Right ventricle myocardium inferior (tissue), 1 donor: ENCODE measurements at regions not wholly inside any gene's neighbourhood (a gene's known extent, or its start where the extent isn't known, plus 50 kb on each side); places are given as distances from the start of the nearest gene placed in this dataset.
A peak's percentile ranks its signal among the peaks of the same experiment; 100 is the strongest.

Experiments used
- ATAC-seq: fragments of 200-7000 bp; cut with Tn5 transposase; one replicate; pipeline ENCODE4 v1.9.1; 2020; ENCODE audit warnings: mild to moderate bottlenecking, moderate library complexity
- DNase-seq: peaks from one replicate; pipeline ENCODE4 v3.0.0; 2021; ENCODE audit errors: missing footprints
- intact Hi-C: fragments of 100-400 bp; cut with DNase I; formaldehyde crosslinking; loops from one replicate; pipeline ENCODE4 v1.11.0; 2022
- donor health status: DM: no; HTN: yes; CAD: no; lungs with severe emphysema.

DNA sequence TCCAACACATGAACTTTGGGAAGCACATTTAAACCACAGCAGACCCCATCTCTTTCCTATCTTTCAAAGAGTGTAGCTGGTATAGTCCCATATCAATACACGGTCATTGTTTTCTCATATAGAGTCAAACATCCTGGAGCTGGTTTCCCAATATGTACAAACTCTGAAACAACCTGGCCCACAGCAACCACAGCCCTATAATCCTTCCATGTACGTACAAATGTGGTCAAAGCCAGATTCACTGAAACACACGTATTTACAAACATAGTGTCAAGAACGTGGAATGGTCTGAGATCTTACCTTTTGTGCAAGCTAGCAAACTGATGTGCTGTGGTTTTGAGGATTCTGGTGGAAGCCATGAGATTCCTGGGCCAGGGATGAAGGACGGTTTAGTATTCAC lies 97.3 kb downstream of the HS1BP3 start:
- intact Hi-C loops, result no loop called here
- no peak for ATAC-seq
- DNase-seq, result no peak

- intact Hi-C loops, result no loop called here
- DNase-seq, result no peak
- ATAC-seq, result no peak
Measured at GRCh38 chr2:20555954-20556353, 94.9 kb downstream of the HS1BP3 start.

DNA sequence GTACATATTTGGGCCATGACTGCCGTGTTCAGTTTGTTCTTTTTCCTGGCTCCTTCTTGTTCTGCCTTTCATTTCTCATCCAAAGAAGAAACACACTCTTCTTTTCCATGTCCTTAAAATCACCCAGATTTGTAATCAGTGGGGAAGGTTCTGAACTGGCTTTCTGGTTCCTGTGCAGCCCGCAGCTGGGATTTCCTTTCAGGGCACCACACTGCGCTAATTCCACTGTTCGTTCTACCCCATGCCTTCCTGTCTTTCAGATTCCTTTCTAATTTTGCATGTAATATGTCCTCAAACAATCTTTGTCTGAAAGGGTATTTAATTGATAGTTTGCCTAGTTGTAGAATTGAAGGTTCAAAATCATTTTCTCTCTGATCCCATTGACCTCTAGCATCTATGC lies 94.1 kb downstream of the HS1BP3 start:
- no peak for ATAC-seq
- intact Hi-C loops, result no loop called here
- DNase-seq, result no peak

DNA sequence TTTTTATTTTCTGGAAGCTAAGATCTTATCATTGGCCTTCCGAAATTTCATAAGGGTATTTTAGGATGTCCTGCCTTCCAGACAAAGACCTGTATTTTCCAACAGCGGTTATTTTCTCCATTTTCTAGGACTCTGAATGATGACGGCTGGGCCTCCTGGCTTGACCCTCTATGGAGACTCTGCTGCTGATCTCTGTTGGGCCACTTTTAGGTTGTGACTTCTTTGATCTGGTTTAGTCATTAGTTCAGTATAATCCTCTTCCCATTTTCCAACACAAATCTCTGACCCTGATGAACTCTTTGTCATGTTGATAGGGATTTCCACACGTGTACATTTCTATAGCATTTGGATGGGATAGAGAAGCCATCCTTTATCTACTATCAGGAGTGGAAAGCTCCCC lies 93.7 kb downstream of the HS1BP3 start:
- DNase-seq (no peak), ATAC-seq (no peak)
- intact Hi-C loops, result no loop called here

DNA sequence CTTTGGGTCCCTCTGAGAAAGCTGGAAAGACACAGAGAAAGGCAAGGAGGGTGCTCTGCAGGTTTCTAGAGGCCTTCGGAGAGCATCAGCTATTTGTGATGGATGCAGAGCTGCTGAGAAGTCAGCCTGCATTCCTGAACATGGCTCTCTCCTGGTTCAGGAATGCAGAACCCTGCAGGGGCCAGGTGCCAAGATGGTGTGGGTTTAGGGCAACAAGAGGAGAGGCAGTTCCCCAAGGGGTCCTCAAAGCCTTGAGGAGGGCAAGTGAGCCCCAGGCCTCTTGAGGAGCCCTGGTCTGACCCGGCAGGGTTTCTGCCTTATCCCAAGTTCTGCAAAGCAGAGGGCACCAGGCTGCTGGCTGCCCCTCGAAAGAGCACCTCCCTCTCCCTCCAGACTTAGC lies 93.3 kb downstream of the HS1BP3 start:
- ATAC-seq, result no peak
- no peak for DNase-seq
- intact Hi-C loops, result no loop called here

GRCh38 chr2:20558391-20559150 lies 92.3 kb downstream of the HS1BP3 start:
- no peak for ATAC-seq
- intact Hi-C loops, result no loop called here
- no peak for DNase-seq

GRCh38 chr2:20559277-20559676 lies 91.6 kb downstream of the HS1BP3 start:
- DNase-seq (no peak), ATAC-seq (no peak)
- intact Hi-C loops, result no loop called here

- intact Hi-C loops, result no loop called here
- DNase-seq (no peak), ATAC-seq (no peak)
Measured at GRCh38 chr2:20560011-20560410, 90.9 kb downstream of the HS1BP3 start.

DNA sequence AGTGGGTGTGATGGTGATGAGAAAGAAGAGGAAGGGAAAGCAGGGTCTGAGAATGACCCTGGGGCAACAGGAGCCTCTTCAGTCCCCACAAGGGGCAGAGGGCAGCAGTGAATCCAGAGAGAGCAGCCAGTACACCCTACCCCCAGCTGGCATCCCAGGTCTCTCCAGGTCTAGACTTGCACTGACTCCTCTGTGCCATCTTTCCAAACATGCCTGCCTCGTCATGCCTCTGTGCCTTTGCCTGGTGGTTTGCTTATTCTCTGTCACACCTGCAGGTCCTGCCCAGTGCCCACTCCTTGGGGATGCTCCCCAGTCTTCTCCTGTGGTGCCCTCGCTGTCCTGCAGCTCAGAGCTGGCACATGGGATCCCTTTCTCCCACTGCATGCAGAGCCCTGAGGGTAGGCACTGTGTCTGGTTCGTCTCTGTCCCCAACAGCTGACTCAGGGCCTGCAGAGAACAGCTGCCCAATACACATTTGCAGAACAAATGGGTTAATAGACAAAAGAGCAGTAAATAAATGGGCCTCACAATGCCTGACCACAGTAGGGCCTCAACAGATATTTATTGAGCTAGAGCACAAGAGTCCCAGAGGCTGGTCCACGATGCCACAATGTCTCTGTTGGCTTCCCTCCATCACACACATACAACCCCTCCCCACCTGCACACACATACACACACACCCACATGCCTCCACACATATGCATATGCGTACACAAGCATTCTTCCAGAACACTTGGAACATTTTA lies 89.8 kb downstream of the HS1BP3 start:
- intact Hi-C loops, result no loop called here
- no peak for DNase-seq
- no peak for ATAC-seq

DNA sequence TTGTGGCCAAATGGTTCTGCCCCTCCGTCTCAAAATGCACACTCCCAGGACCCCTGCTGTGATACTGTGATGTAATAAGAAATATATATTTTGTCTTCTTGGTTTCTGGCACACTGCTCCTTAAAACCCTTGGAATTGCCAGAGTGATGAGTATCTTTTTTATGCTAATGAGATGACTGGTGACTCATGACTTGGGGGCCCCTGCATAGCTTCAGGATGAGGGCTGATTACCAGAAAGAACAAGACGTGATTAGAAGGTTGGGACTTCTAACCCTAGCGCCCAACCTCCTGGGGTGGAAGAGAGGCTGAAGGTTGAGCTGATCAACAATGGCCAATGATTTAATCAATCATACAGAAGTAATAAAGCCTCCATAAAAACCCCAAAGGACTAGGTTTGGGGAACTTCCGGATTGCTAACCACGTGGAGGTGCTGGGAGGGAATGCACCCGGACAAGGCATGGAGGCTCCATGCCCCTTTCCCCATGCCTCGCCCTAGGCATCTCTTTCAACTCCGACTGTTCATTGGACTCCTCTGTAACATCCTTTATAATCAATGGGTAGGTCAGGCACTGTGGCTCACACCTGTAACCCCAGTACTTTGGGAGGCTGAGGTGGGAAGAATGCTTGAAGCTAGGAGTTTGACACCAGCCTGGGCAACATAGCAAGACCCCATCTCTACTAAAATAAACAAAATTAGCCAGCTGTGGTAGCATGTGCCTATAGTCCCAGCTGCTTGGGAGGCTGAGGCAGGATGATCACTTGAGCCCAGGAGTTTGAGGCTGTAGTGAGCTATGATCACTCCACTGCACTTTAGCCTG lies 89.1 kb downstream of the HS1BP3 start:
- intact Hi-C loops, result no loop called here
- DNase-seq (no peak), ATAC-seq (no peak)

DNA sequence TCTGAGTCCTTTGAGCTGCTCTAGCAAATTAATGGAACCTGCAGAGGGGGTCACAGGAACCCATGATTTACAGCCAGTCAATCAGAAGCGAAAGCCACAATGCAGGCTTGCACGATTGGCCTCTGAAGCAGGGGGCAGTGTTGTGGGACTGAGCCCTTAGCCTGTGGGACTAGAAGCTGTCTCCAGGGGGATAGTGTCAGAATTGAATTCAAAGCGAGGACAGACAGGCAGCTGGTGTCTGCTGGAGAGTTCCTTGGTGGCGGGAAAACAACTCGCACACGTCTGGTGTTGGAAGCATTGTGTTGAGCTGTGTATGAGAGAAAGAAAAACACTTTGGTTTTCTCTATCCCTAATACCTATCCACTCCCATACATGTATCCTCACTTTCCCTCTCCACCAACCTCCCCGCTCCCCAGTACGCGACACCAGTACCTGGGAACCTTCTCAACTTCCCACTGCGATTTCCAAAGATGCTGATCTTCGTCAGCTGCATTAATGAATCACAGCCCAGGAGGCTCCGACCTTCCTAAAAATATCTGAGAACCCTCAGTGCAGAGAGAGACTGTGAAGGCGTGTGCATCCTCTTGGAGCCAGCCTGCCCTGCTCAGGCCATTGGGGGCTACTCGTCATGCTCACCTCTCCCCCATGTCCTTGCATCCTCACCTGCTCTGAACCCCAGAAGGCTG lies 88.2 kb downstream of the HS1BP3 start:
- intact Hi-C loops, result no loop called here
- ATAC-seq (no peak), DNase-seq (no peak)

DNA sequence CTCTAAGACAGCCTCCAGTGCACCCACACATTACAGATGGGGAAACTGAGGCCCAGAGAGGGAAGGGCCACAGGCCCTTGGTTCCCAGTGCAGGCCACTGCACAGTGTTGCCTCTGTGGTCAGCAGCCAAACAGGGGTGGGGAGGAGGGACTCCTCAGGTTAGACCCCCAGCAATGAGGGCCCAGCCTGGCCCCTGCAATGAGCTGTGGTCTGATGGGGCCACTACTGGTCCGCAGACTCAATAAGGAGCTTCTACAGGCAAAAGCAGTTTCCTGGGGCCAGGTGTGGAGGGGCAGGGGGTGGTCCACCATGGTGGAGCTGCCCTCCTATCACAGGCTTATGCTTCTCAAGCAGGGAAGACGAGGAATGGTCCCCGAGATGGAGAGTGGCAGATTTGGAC lies 87.6 kb downstream of the HS1BP3 start:
- no peak for DNase-seq
- no peak for ATAC-seq
- intact Hi-C loops, result no loop called here

GRCh38 chr2:20563833-20564232 lies 87.1 kb downstream of the HS1BP3 start:
- ATAC-seq (peak; percentile 12), DNase-seq (no peak)
- intact Hi-C loops, result no loop called here

GRCh38 chr2:20565101-20565622 lies 85.7 kb downstream of the HS1BP3 start:
- intact Hi-C loops, result no loop called here
- DNase-seq (no peak), ATAC-seq (no peak)

- no peak for ATAC-seq
- no peak for DNase-seq
- intact Hi-C loops, result no loop called here
Measured at GRCh38 chr2:20565623-20566236, 85.2 kb downstream of the HS1BP3 start.

DNA sequence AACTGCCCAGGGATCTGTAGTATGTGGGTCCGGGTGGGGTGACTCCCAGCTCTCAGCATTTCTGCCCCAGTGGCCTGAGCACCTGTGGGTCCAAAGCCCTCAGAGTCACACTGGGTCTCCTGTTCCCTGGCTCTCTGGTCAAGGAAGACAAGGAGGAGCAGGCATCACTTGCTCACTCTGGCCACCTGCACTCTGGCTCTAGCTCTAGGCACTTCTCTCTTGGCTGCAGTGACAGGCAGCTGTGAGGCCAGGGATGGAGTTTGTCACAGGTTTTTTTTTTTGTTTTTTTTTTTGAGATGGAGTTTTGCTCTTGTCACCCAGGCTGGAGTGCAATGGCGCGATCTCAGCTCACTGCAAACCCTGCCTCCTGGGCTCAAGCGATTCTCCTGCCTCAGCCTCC lies 84.6 kb downstream of the HS1BP3 start:
- ATAC-seq (no peak), DNase-seq (no peak)
- intact Hi-C loops, result no loop called here

DNA sequence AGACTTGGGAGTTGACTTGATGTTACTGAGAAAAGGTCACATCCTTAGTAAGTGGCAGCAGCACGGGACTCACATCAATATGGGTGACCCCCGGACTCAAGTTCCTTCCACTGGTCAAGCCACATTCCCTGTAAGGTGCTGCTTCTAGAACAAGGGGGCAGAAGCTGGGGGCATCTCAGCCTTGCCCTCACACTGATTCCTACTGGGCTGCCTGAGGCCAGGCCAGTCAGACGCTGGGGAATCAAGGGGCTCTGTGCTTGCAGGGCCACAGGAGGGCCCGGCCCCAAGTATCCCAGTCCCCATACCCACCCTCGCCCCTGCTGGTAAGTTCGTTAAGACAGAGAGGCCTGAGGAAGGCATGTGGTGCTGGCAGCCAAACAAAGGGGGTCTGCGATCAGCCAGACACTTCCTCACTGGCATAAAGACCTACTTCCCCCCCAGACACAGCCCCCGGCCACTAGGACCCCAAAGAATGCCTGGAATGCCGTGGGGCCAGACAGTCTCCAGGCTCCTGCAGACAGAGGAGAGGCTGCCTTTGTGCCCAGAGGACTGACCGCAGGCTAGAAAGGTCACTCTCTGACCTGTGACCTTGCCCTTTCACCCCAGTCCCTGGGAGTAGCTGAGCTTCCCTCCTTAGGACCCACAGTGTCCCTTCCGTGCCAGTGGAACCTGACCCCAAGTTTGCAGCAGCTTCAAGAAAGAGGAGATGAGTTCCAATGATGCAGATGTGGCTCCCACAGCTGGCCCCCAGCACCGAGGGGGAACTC lies 83.6 kb downstream of the HS1BP3 start:
- ATAC-seq (no peak), DNase-seq (no peak)
- intact Hi-C loops, result no loop called here
